ENCODE measurements at regions not wholly inside any gene's neighbourhood (a gene's known extent, or its start where the extent isn't known, plus 50 kb on each side); places are given as distances from the start of the nearest gene placed in this dataset.

GRCh38 chr3:159649951-159650350 is 338.7 kb upstream of the IL12A start:
- DNase-seq (ENCODE audit: low spot score) = no peak
- Mint-ChIP-seq H3K4me3 (no peak overlapping the region), H3K9me3 (peaks cover 11% of the 10 kb centered on the region), H3K27ac (no peak overlapping the region), H3K36me3 (no peaks in the 10 kb centered on the region), H3K4me1 (ENCODE audit: low read depth in 2 of 2) (no peaks in the 10 kb centered on the region), H3K27me3 (no peaks in the 10 kb centered on the region)
- no peak for ATAC-seq

GRCh38 chr3:159650726-159651125 is 337.9 kb upstream of the IL12A start:
- DNase-seq (ENCODE audit: low spot score) (no peak), ATAC-seq (no peak)
- peaks cover 11% of the 10 kb centered on the region for H3K9me3 Mint-ChIP-seq
- H3K4me1 Mint-ChIP-seq (ENCODE audit: low read depth in 2 of 2) = no peaks in the 10 kb centered on the region
- H3K4me3 Mint-ChIP-seq = no peak overlapping the region
- no peaks in the 10 kb centered on the region for H3K27me3 Mint-ChIP-seq
- H3K27ac Mint-ChIP-seq = no peak overlapping the region
- no peaks in the 10 kb centered on the region for H3K36me3 Mint-ChIP-seq

- Mint-ChIP-seq H3K27me3 (no peaks in the 10 kb centered on the region), H3K4me1 (ENCODE audit: low read depth in 2 of 2) (no peaks in the 10 kb centered on the region), H3K4me3 (no peak overlapping the region), H3K9me3 (peaks cover 6% of the 10 kb centered on the region), H3K27ac (no peak overlapping the region), H3K36me3 (no peaks in the 10 kb centered on the region)
- ATAC-seq (no peak), DNase-seq (ENCODE audit: low spot score) (no peak)
These were observed 336.2 kb upstream of the IL12A start for GRCh38 chr3:159652452-159652851.

DNA sequence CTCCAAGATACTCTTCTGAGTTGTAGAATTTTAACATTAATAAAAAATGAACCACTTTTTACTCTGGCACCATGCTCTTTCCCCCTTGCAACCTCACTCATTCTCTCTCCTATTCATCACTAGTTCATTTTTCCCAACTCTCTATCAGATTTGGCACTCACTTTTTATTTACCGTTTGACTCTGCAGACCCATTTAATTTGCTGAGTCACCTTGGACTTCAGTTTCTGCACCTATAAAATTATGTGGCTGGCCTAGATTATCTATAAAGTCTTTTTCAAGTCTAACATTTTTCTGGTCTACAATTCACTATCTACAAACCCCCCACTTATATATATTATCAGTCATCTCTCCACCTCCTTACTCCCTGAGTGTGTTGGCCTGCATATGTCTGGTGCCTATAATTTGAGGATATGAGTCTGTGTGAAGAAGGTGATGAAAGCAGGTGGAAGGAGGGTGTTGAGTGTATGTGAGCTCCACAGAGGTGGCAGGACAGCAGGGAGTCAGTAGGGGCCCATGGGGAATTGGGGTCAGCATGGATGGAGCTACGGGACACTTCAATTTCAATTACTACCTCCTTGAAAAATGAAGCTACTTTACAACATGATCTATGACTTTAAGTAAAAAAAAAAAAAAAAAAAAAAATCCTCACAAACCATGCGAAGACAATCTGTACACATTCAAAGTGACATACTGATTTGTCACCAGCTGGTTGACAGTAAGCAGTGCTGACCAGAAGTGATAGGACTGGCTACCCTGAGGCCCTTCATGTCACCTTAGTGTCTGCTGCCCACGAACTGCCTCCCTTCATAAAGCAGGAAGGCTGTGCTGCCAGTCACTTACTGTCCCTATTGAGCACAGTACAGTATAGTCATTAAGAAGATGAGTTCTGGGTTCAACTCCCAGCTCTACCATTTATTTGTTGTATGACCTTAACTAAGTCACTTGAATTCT is 334.2 kb upstream of the IL12A start:
- DNase-seq (ENCODE audit: low spot score) = no peak
- H3K36me3 Mint-ChIP-seq = no peaks in the 10 kb centered on the region
- ATAC-seq = no peak
- peaks cover 6% of the 10 kb centered on the region for H3K9me3 Mint-ChIP-seq
- no peak overlapping the region for H3K4me3 Mint-ChIP-seq
- H3K27me3 Mint-ChIP-seq = no peaks in the 10 kb centered on the region
- H3K4me1 Mint-ChIP-seq (ENCODE audit: low read depth in 2 of 2) = no peaks in the 10 kb centered on the region
- no peak overlapping the region for H3K27ac Mint-ChIP-seq

- ATAC-seq = no peak
- Mint-ChIP-seq H3K4me1 (ENCODE audit: low read depth in 2 of 2) (no peaks in the 10 kb centered on the region), H3K4me3 (no peak overlapping the region), H3K27me3 (no peaks in the 10 kb centered on the region), H3K27ac (no peak overlapping the region), H3K36me3 (no peaks in the 10 kb centered on the region), H3K9me3 (peaks cover 10% of the 10 kb centered on the region)
- DNase-seq (ENCODE audit: low spot score) = no peak
These were observed 333.4 kb upstream of the IL12A start for GRCh38 chr3:159655202-159655601.

GRCh38 chr3:159657176-159657575 is 331.5 kb upstream of the IL12A start:
- ATAC-seq = no peak

DNA sequence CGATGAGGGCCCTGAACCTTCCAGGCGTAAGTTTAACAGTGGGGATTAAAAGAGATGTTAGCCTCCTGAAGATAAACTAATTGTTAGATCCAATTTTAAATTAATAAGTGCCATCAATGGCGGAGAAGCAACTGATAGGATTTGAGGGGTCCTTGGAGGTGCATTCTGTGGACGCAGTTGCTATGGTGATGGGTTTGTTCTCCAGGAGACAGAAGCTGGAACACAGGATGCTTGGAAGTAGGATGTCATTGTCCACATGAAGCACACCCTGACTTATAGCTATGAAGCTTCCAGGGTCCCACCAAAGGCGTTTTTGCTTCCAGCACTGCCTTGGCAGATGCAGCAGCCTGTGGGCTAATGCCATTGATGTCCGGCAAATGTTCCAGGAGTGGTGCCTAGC is 331.0 kb upstream of the IL12A start:
- DNase-seq (ENCODE audit: low spot score) = no peak
- no peaks in the 10 kb centered on the region for H3K36me3 Mint-ChIP-seq
- H3K4me1 Mint-ChIP-seq (ENCODE audit: low read depth in 2 of 2) = no peaks in the 10 kb centered on the region
- no peak overlapping the region for H3K27ac Mint-ChIP-seq
- H3K4me3 Mint-ChIP-seq = no peak overlapping the region
- H3K27me3 Mint-ChIP-seq = no peaks in the 10 kb centered on the region
- peaks cover 12% of the 10 kb centered on the region for H3K9me3 Mint-ChIP-seq
- ATAC-seq = no peak

More at GRCh38 chr3:159657176-159657575, 331.5 kb upstream of the IL12A start:
- H3K4me1 Mint-ChIP-seq (ENCODE audit: low read depth in 2 of 2) = no peaks in the 10 kb centered on the region
- peaks cover 13% of the 10 kb centered on the region for H3K9me3 Mint-ChIP-seq
- no peak for DNase-seq (ENCODE audit: low spot score)
- no peak overlapping the region for H3K27ac Mint-ChIP-seq
- H3K36me3 Mint-ChIP-seq = no peaks in the 10 kb centered on the region
- H3K4me3 Mint-ChIP-seq = no peak overlapping the region
- no peaks in the 10 kb centered on the region for H3K27me3 Mint-ChIP-seq

DNA sequence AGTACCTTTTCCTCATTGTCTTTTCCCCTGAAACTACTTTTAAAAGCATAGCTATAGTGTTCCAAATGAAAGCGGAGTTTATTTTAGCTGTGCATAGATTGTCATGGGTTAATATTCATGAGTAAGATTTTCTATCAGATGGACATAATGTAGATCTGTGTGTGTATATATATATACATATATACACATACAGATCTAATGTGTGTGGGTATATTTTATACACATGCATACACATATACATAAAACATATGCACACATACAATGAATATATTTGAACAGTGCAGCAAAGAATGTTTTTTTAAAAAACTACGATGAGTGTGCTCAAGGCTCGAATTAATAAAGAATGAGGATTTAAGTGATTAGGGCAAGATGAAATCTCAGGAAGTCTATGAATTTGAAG is 328.3 kb upstream of the IL12A start:
- Mint-ChIP-seq H3K4me3 (no peak overlapping the region), H3K27me3 (no peaks in the 10 kb centered on the region), H3K4me1 (ENCODE audit: low read depth in 2 of 2) (no peaks in the 10 kb centered on the region), H3K27ac (no peak overlapping the region), H3K36me3 (no peaks in the 10 kb centered on the region), H3K9me3 (peaks cover 12% of the 10 kb centered on the region)
- DNase-seq (ENCODE audit: low spot score) (no peak), ATAC-seq (no peak)

DNA sequence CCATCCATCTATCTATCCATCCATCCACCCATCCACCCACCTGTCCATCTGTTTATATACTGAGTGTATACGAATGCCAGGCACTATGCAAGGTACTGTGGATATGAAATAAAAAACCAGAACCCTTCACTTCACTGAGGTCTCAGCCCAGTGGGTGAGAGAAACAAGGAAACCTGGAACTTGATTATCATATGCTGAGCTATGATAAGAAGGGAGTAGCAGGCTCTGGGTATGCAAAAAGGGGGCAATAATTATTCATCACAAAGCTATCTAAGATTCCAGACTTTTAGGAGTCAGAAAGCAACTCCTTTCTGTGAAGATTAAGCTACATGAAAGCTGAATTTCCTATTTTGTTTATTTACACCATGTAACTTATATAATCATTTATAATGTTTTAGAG is 327.7 kb upstream of the IL12A start:
- Mint-ChIP-seq H3K27me3 (no peaks in the 10 kb centered on the region), H3K4me1 (ENCODE audit: low read depth in 2 of 2) (no peaks in the 10 kb centered on the region), H3K4me3 (no peak overlapping the region), H3K27ac (no peak overlapping the region), H3K36me3 (no peaks in the 10 kb centered on the region), H3K9me3 (peaks cover 12% of the 10 kb centered on the region)
- DNase-seq (ENCODE audit: low spot score) (no peak), ATAC-seq (no peak)

DNA sequence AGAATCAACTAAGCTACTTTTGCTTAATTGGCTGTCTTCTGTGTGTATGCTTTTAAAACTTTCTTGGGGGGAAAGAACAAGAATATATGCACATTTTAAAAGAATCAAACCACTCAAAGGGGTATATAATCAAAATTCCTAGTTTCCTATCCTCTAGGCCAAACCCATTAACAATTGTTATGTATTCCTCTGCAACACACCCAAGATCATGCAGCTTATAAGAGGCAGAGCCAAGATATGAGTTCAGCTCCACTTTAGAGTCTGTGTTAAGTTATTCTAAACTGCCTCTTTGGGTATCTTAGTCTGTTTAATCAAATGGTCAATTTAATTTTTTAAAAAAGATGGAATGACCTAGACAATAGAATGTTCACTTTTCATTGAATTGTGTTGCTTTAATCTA is 326.1 kb upstream of the IL12A start:
- Mint-ChIP-seq H3K4me1 (ENCODE audit: low read depth in 2 of 2) (no peaks in the 10 kb centered on the region), H3K36me3 (no peaks in the 10 kb centered on the region), H3K9me3 (peaks cover 12% of the 10 kb centered on the region), H3K27ac (no peak overlapping the region), H3K4me3 (no peak overlapping the region), H3K27me3 (peaks cover 0 to 3% of the 10 kb centered on the region in 2 donors)
- no peak for ATAC-seq
- no peak for DNase-seq (ENCODE audit: low spot score)

GRCh38 chr3:159664006-159664405 is 324.6 kb upstream of the IL12A start:
- H3K9me3 Mint-ChIP-seq = peaks cover 12% of the 10 kb centered on the region
- H3K4me1 Mint-ChIP-seq (ENCODE audit: low read depth in 2 of 2) = no peaks in the 10 kb centered on the region
- DNase-seq (ENCODE audit: low spot score) (no peak), ATAC-seq (no peak)
- no peak overlapping the region for H3K4me3 Mint-ChIP-seq
- no peak overlapping the region for H3K27ac Mint-ChIP-seq
- peaks cover 0 to 3% of the 10 kb centered on the region in 2 donors for H3K27me3 Mint-ChIP-seq
- no peaks in the 10 kb centered on the region for H3K36me3 Mint-ChIP-seq

GRCh38 chr3:159664653-159665052 is 324.0 kb upstream of the IL12A start:
- no peak overlapping the region for H3K4me3 Mint-ChIP-seq
- ATAC-seq (no peak), DNase-seq (ENCODE audit: low spot score) (no peak)
- H3K4me1 Mint-ChIP-seq (ENCODE audit: low read depth in 2 of 2) = no peaks in the 10 kb centered on the region
- H3K27ac Mint-ChIP-seq = no peak overlapping the region
- peaks cover 0 to 3% of the 10 kb centered on the region in 2 donors for H3K27me3 Mint-ChIP-seq
- H3K9me3 Mint-ChIP-seq = peaks cover 11% of the 10 kb centered on the region
- H3K36me3 Mint-ChIP-seq = no peaks in the 10 kb centered on the region

DNA sequence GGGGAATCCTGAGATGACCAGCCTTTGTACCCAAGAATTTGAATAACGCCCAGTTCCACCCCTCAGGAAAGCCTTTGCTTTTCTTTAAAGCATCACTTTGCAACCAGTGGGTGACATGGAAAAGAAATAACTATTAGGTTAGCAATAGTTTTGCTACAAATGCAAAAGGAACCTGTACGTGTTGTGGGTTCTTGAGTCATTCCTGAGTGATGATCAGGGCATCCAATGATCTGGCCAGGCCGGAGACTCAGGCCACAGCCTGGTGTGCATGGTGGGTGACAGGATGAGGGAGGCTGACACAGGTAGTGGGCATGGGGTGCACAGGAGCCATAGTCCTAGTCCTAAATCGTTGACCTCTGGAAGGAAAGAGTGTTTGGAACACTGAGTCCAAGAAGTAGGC is 321.4 kb upstream of the IL12A start:
- Mint-ChIP-seq H3K27me3 (peaks cover 0 to 3% of the 10 kb centered on the region in 2 donors), H3K27ac (no peak overlapping the region), H3K4me3 (no peak overlapping the region), H3K36me3 (no peaks in the 10 kb centered on the region), H3K4me1 (ENCODE audit: low read depth in 2 of 2) (no peaks in the 10 kb centered on the region), H3K9me3 (peaks cover under 1% of the 10 kb centered on the region)
- ATAC-seq (no peak), DNase-seq (ENCODE audit: low spot score) (no peak)

GRCh38 chr3:159668461-159668860 is 320.2 kb upstream of the IL12A start:
- DNase-seq (ENCODE audit: low spot score) = no peak
- Mint-ChIP-seq H3K9me3 (no peaks in the 10 kb centered on the region), H3K27ac (no peak overlapping the region), H3K4me3 (no peak overlapping the region), H3K27me3 (peaks cover 0 to 3% of the 10 kb centered on the region in 2 donors), H3K36me3 (no peaks in the 10 kb centered on the region), H3K4me1 (ENCODE audit: low read depth in 2 of 2) (no peaks in the 10 kb centered on the region)
- ATAC-seq = no peak
